ENCODE measurements at regions not wholly inside any gene's neighbourhood (a gene's known extent, or its start where the extent isn't known, plus 50 kb on each side); places are given as distances from the start of the nearest gene placed in this dataset.
A peak's percentile ranks its signal among the peaks of the same experiment; 100 is the strongest.

DNA sequence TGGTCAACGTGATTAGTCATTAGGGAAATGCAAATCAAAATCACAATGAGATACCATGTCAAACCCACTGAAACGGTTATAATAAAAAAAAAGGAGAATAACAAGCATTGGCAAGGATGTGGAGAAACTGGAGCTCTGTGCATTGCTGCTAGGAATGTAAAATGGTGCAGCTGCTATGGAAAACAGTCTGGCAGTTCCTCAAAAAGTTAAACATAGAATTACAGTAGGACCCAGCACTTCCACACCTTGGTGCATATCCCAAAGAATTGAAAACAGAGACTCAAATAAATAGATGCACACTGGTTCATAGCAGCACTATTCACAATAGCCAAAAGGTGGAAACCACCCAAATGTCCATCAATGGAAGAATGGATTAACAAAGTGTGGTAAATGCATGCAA lies 201.5 kb upstream of the TUT7 start:
- ATAC-seq (ENCODE audit: low read depth) = no peak
- H3K4me3 ChIP-seq (ENCODE audit: severe bottlenecking) = no peak overlapping the region
- H3K9me3 ChIP-seq (ENCODE audit: severe bottlenecking) = no peaks in the 10 kb centered on the region
- no peaks in the 10 kb centered on the region for H3K27me3 ChIP-seq (ENCODE audit: insufficient read depth, poor library complexity, severe bottlenecking)
- H3K4me1 ChIP-seq (ENCODE audit: insufficient read depth, poor library complexity, severe bottlenecking) = peaks cover 8% of the 10 kb centered on the region
- TF ChIP-seq, protein P1, sequence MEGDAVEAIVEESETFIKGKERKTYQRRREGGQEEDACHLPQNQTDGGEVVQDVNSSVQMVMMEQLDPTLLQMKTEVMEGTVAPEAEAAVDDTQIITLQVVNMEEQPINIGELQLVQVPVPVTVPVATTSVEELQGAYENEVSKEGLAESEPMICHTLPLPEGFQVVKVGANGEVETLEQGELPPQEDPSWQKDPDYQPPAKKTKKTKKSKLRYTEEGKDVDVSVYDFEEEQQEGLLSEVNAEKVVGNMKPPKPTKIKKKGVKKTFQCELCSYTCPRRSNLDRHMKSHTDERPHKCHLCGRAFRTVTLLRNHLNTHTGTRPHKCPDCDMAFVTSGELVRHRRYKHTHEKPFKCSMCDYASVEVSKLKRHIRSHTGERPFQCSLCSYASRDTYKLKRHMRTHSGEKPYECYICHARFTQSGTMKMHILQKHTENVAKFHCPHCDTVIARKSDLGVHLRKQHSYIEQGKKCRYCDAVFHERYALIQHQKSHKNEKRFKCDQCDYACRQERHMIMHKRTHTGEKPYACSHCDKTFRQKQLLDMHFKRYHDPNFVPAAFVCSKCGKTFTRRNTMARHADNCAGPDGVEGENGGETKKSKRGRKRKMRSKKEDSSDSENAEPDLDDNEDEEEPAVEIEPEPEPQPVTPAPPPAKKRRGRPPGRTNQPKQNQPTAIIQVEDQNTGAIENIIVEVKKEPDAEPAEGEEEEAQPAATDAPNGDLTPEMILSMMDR (IDR thresholded peaks at IDR 0.05; ENCODE audit: poor library complexity, severe bottlenecking) = no peak
- H3K36me3 ChIP-seq (ENCODE audit: low read depth) = no peaks in the 10 kb centered on the region
- no peak for DNase-seq (ENCODE audit: low spot score)
- H3K27ac ChIP-seq (ENCODE audit: poor library complexity, severe bottlenecking) = no peak overlapping the region

DNA sequence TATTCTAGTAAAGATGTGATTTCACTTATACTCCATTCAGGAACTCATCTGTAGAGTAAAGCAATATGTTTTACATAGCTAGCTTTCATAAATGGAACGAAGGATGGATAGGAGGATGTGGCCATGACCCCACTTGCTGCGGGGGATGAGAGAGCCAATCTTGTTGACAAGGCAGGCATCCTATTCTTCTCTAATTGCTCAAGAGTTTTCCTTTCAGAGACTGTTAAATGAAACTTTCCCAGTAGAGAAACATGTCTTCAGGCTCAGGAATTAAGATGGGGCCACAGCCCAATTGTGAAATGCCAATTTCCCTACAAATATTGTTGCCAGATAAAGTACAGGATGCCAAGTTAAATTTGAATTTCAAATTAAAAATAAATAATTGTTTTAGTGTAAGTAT lies 196.2 kb upstream of the TUT7 start:
- Histone ChIP-seq H3K27me3 (ENCODE audit: insufficient read depth, poor library complexity, severe bottlenecking) (no peaks in the 10 kb centered on the region), H3K4me3 (ENCODE audit: severe bottlenecking) (no peak overlapping the region), H3K9me3 (ENCODE audit: severe bottlenecking) (no peaks in the 10 kb centered on the region), H3K4me1 (ENCODE audit: insufficient read depth, poor library complexity, severe bottlenecking) (peaks cover 15% of the 10 kb centered on the region), H3K36me3 (ENCODE audit: low read depth) (no peaks in the 10 kb centered on the region), H3K27ac (ENCODE audit: poor library complexity, severe bottlenecking) (no peak overlapping the region)
- TF ChIP-seq, protein P1 (IDR thresholded peaks at IDR 0.05; ENCODE audit: poor library complexity, severe bottlenecking) = no peak
- ATAC-seq (ENCODE audit: low read depth) (no peak), DNase-seq (ENCODE audit: low spot score) (no peak)

DNA sequence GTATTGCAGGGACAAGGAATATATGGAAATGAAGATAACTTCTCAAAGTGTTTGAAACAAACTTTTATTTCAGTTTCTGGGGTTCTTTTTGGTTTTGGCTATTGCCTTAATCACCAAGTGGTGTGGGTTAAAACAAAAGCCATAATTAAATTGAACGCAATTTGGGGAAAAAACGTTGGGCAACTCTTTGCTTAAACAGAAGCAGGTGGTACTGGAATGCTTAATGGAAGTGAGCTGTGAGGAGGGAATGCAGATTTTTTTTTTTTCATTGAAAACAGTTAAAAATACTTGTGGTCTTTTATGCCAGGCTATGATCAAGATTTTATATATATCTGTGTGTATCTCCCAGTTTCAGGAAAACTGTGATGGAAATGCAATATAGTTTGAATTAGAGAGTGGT lies 195.7 kb upstream of the TUT7 start:
- H3K9me3 ChIP-seq (ENCODE audit: severe bottlenecking) = no peaks in the 10 kb centered on the region
- no peak overlapping the region for H3K27ac ChIP-seq (ENCODE audit: poor library complexity, severe bottlenecking)
- no peak overlapping the region for H3K4me3 ChIP-seq (ENCODE audit: severe bottlenecking)
- peaks cover 15% of the 10 kb centered on the region for H3K4me1 ChIP-seq (ENCODE audit: insufficient read depth, poor library complexity, severe bottlenecking)
- no peaks in the 10 kb centered on the region for H3K27me3 ChIP-seq (ENCODE audit: insufficient read depth, poor library complexity, severe bottlenecking)
- no peaks in the 10 kb centered on the region for H3K36me3 ChIP-seq (ENCODE audit: low read depth)
- ATAC-seq (ENCODE audit: low read depth) = no peak
- TF ChIP-seq, protein P1 (IDR thresholded peaks at IDR 0.05; ENCODE audit: poor library complexity, severe bottlenecking) = no peak
- no peak for DNase-seq (ENCODE audit: low spot score)

DNA sequence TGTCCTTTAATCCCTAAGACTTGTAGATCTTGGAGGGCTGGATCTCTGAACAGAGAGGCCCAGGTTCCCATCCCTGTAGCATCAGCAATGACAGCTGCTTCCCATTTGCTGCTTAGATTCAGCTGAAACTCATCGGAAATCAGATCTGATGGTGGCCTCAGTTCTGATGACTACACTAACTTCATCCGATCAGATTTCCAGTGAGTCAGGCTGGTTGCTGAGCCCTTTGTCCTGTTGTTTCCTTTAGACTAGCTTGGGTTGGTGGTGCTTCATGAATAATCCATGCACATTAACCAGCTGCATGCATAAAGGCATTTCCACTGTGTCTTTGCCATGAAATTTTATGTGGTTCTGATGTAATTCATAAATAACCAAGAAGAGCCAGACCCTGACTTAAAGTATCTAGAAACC lies 195.2 kb upstream of the TUT7 start:
- H3K4me1 ChIP-seq (ENCODE audit: insufficient read depth, poor library complexity, severe bottlenecking) = peaks cover 15% of the 10 kb centered on the region
- no peaks in the 10 kb centered on the region for H3K36me3 ChIP-seq (ENCODE audit: low read depth)
- H3K27ac ChIP-seq (ENCODE audit: poor library complexity, severe bottlenecking) = no peak overlapping the region
- no peaks in the 10 kb centered on the region for H3K27me3 ChIP-seq (ENCODE audit: insufficient read depth, poor library complexity, severe bottlenecking)
- no peak for DNase-seq (ENCODE audit: low spot score)
- no peaks in the 10 kb centered on the region for H3K9me3 ChIP-seq (ENCODE audit: severe bottlenecking)
- TF ChIP-seq, protein P1 (IDR thresholded peaks at IDR 0.05; ENCODE audit: poor library complexity, severe bottlenecking) = no peak
- no peak overlapping the region for H3K4me3 ChIP-seq (ENCODE audit: severe bottlenecking)
- ATAC-seq (ENCODE audit: low read depth) = peak; percentile 78; the same call in 2 of the 3 replicates

DNA sequence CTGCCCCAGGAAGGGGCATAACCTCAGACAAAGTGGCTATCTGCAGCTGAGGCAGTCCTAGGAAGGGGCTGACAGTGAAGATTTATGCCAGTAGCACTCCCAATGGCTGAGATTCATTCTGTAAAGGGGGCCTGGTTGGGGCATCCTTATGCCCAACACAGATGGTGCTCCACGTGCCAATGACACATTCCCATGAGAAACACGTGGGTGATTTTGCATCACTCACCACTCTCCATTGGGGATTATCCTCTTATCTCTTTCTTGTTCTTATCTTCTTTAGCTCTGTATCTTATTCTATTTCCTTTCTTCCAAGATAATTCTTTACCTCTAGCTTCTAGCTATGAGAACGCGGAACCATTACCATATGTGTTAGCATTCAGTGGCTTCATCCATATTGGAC lies 194.0 kb upstream of the TUT7 start:
- no peak for ATAC-seq (ENCODE audit: low read depth)
- no peak overlapping the region for H3K27ac ChIP-seq (ENCODE audit: poor library complexity, severe bottlenecking)
- no peaks in the 10 kb centered on the region for H3K9me3 ChIP-seq (ENCODE audit: severe bottlenecking)
- no peaks in the 10 kb centered on the region for H3K27me3 ChIP-seq (ENCODE audit: insufficient read depth, poor library complexity, severe bottlenecking)
- peaks cover 15% of the 10 kb centered on the region for H3K4me1 ChIP-seq (ENCODE audit: insufficient read depth, poor library complexity, severe bottlenecking)
- H3K4me3 ChIP-seq (ENCODE audit: severe bottlenecking) = no peak overlapping the region
- TF ChIP-seq, protein P1 (IDR thresholded peaks at IDR 0.05; ENCODE audit: poor library complexity, severe bottlenecking) = no peak
- no peak for DNase-seq (ENCODE audit: low spot score)
- no peaks in the 10 kb centered on the region for H3K36me3 ChIP-seq (ENCODE audit: low read depth)
